ENCODE measurements at regions not wholly inside any gene's neighbourhood (a gene's known extent, or its start where the extent isn't known, plus 50 kb on each side); places are given as distances from the start of the nearest gene placed in this dataset.

GRCh38 chr4:100799761-100800539 is 282.1 kb upstream of the EMCN start:
- no peak for TF ChIP-seq CTCF (IDR thresholded peaks at IDR 0.05)
- TF ChIP-seq POLR2A (IDR thresholded peaks at IDR 0.05; ENCODE audit: low read depth): no peak
- TF ChIP-seq POLR2AphosphoS5 (IDR thresholded peaks at IDR 0.05): no peak

All from esophagus muscularis mucosa (tissue), 3 donors.